Retinal pigment epithelial cell (primary cell): ENCODE measurements at regions not wholly inside any gene's neighbourhood (a gene's known extent, or its start where the extent isn't known, plus 50 kb on each side); places are given as distances from the start of the nearest gene placed in this dataset.

Experiments
- DNase-seq: peaks from one replicate; pipeline ENCODE4 v3.0.0-alpha.2; 2010; ENCODE audit warnings: low read depth
- H3K4me3 ChIP-seq: 2 replicates; pipeline ENCODE4 v1.5.1; 2011; ENCODE audit warnings: mild to moderate bottlenecking, low read length, control low read depth, moderate library complexity
- CTCF ChIP-seq: conservative IDR thresholded peaks from 2 replicates; pipeline ENCODE4 v1.5.1; 2011; ENCODE audit warnings: low read depth, low read length, control low read depth, inconsistent platforms

DNA sequence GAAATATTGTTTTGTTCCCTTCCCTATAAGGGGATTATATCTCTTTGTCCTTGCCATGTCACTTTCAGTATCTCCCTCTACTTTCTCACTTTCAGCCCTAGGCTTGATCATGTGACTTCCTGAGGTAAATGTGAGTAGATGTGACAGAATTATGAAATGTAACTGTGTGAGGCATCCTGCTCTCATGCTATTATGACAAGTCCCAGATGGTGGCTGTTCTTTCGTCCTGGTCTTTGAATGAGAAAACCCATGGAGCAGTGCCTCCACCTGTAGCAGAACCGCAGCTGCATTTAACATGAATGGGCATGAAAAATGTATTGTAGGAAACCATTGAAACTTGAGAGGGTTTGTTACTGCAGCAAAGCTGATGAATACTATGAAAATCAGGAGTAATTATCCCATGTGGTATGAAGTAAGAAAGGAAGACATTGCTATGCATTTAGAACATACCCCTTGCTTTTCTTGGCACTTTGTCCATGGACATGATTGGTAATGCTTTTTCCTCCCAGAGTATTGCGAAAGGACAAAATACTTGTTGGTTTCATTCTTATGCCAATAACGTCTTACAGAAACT, 202.2 kb upstream of the GPRIN3 start:
- no peak overlapping the region for H3K4me3 ChIP-seq
- no peak for TF ChIP-seq CTCF
- DNase-seq = no peak

DNA sequence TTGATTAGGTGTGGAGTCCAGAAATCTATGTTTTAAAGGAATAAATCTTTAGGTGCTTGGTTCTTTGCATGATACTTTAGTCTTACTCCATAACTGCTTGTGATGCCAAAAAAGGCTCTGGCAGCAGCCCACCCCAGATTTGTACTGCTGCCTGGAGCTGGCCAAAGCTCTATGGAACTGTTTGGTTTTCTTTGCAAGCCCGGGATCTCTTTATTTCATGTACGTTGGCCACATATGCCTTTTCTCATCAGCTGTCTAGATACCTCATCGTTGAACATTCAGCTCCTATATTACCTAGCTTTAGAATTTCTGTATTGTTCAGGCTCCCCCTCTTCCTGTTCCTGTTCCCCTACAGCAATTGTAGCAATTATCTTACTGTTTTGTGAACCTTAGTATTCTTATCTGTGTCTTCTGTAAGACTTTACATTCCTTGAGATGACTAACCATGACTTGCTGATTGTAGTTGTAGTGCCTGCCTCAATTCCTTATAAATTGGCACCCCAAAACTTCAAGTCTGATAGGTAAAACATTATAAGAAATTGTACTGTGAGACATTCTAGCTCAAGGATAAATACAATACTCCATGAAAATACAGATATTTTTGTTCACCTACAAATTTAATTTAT, 199.4 kb upstream of the GPRIN3 start:
- DNase-seq = no peak
- TF ChIP-seq CTCF = no peak
- H3K4me3 ChIP-seq = no peak overlapping the region

DNA sequence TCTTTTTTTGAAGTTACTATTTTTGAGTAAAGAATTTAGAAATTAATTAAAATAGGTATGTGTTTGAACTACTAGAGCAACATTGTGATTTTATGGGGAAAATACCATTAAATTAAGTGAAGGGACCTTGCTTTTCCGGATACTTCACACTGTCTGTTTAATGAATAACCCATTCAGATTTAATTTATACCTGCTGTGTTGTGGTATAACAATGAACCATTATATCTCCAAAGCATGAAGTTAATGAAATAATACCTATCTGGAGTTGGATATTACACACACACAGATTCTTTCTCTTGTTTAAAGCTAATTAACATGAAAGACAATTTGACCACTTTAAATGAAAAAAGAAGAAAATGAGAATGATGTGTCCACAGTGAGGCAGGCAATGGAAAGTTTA, 195.0 kb upstream of the GPRIN3 start:
- no peak for DNase-seq
- no peak for TF ChIP-seq CTCF
- H3K4me3 ChIP-seq = no peak overlapping the region

DNA sequence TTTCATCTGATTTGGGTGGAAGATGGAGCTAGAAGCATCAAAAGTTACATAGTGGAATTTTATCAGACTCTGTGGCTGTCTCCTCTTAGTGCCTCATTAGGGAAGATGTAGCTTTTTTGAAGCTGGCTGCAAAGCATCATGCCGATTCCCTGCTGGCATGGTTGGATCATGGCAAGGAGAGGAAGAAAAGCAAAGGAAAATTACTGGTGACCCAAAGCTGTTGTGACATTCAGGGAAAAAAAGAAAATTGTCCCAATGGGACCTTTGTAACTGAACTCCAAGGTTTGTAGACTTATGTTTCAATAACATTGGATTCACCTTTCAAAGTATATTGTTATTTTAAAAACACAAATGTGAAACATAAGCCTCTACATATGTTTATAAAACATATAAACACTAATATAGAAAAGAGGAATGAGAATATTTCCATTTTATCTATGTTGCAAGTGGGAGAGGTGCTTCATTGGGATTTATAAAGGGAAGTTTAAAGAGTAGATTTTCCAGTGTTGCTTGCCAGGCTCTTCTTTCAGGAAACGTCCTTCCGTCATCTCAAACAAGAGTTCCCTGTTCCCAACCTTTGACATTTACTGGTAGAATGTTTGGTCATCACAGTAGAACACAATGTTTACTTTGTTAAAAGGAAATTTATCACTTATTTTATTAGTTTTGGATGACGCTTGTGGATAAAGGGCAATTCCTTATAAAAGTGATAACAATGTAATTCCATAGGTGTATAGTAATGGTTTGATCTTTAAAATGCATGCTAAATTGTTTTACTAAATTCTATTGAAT, 190.1 kb upstream of the GPRIN3 start:
- DNase-seq = no peak
- no peak for TF ChIP-seq CTCF
- no peak overlapping the region for H3K4me3 ChIP-seq

DNA sequence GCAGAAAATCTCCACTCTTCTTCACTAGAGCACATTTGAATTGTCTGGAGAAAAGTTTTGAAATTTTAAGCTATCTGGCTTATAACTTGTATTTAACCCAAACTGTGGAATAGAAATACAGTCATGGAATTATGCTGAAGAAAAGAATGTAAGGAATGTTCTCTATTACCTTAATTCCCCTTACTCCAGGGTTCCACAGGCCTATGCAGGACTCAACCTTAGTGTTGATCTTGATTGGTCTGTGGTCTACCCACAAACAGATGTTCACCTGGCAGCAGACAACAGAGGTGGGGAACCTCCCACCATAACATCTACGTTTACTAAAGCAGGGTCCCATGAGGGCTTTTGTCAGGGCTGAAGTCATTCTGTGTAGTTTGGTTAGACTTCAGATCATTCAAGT, 189.3 kb upstream of the GPRIN3 start:
- TF ChIP-seq CTCF = no peak
- DNase-seq = no peak

DNA sequence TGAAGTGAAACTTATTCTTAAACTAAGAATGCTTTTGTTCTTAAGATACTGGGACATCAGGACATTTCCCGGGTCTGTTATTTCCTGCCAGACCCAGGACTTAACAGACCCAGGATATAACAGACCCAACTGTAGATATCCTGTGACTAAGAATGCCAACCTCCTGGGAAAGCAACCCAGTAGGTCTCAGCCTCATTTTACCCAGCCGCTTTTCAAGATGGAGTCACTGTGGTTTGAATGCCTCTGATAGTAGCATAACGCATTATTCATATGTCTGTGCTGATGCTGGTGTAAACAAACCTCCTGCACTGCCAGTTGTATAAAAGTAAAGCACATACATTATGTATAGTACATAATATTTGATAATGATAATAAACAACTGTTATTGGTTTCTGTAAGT, 185.8 kb upstream of the GPRIN3 start:
- no peak for TF ChIP-seq CTCF
- no peak for DNase-seq
- H3K4me3 ChIP-seq = no peak overlapping the region

More for the DNA sequence above, 189.3 kb upstream of the GPRIN3 start:
- no peak overlapping the region for H3K4me3 ChIP-seq

GRCh38 chr4:89492581-89493071, 185.0 kb upstream of the GPRIN3 start:
- DNase-seq = peak; percentile 56
- H3K4me3 ChIP-seq = no peak overlapping the region
- no peak for TF ChIP-seq CTCF
